ENCODE measurements at regions not wholly inside any gene's neighbourhood (a gene's known extent, or its start where the extent isn't known, plus 50 kb on each side); places are given as distances from the start of the nearest gene placed in this dataset.

GRCh38 chr15:94665676-94666441 lies 434.5 kb downstream of the MCTP2 start:
- TF ChIP-seq EZH2phosphoT487 (IDR thresholded peaks at IDR 0.05; ENCODE audit: insufficient read depth, low read depth) (no peak), EZH2 (IDR thresholded peaks at IDR 0.05; ENCODE audit: insufficient read depth, poor library complexity, severe bottlenecking) (no peak)

Data from GM23248 (cell line).